IMR-90 (cell line): ENCODE measurements at regions not wholly inside any gene's neighbourhood (a gene's known extent, or its start where the extent isn't known, plus 50 kb on each side); places are given as distances from the start of the nearest gene placed in this dataset.

ENCODE experiments used
- BHLHE40 ChIP-seq: fragments of 150-350 bp; IDR thresholded peaks from 2 replicates; pipeline ENCODE4 v1.6.1; 2016; ENCODE audit warnings: mild to moderate bottlenecking, low read depth, low read length
- CEBPB ChIP-seq: IDR thresholded peaks from 2 replicates; pipeline ENCODE4 v1.6.1; 2012; ENCODE audit warnings: low read depth, low read length, improper control_type of control experiment
- CHD1 ChIP-seq: IDR thresholded peaks from 2 replicates; pipeline ENCODE4 v1.6.1; 2012; ENCODE audit warnings: low read depth, low read length, improper control_type of control experiment
- MAFK ChIP-seq: IDR thresholded peaks from 2 replicates; pipeline ENCODE4 v1.6.1; 2012; ENCODE audit warnings: low read depth, low read length, improper control_type of control experiment
- MAZ ChIP-seq: IDR thresholded peaks from 2 replicates; pipeline ENCODE4 v1.6.1; 2012; ENCODE audit warnings: low read depth, mild to moderate bottlenecking, low read length, improper control_type of control experiment, moderate library complexity, borderline replicate concordance
- POLR2A ChIP-seq: IDR thresholded peaks from 2 replicates; pipeline ENCODE4 v1.6.1; 2012; ENCODE audit warnings: mild to moderate bottlenecking, low read depth, low read length
- RAD21 ChIP-seq: IDR thresholded peaks from 2 replicates; pipeline ENCODE4 v1.6.1; 2012; ENCODE audit warnings: low read length, improper control_type of control experiment
- RCOR1 ChIP-seq: IDR thresholded peaks from 2 replicates; pipeline ENCODE4 v1.6.1; 2012; ENCODE audit warnings: mild to moderate bottlenecking, low read length, improper control_type of control experiment; ENCODE audit not compliant: insufficient replicate concordance
- RFX5 ChIP-seq: IDR thresholded peaks from 2 replicates; pipeline ENCODE4 v1.8.0; 2012; ENCODE audit warnings: low read depth, mild to moderate bottlenecking, low read length, moderate library complexity
- TF ChIP-seq, protein P1 (sequence below): conservative IDR thresholded peaks from 2 replicates; pipeline ENCODE4 v1.5.1; 2012; ENCODE audit warnings: mild to moderate bottlenecking, low read depth, low read length, improper control_type of control experiment
- TF ChIP-seq, protein P2 (sequence below): fragments of 150-350 bp; IDR thresholded peaks from 2 replicates; pipeline ENCODE4 v1.6.1; 2017; ENCODE audit warnings: mild to moderate bottlenecking, antibody characterized with exemption, low read length, low read depth

GRCh38 chr6:8200255-8200654 is 97.9 kb upstream of the EEF1E1 start:
- TF ChIP-seq POLR2A (no peak), RFX5 (no peak), CEBPB (no peak), MAFK (no peak), CHD1 (no peak), BHLHE40 (no peak), RAD21 (no peak), RCOR1 (no peak), MAZ (no peak)
- TF ChIP-seq, protein P1, sequence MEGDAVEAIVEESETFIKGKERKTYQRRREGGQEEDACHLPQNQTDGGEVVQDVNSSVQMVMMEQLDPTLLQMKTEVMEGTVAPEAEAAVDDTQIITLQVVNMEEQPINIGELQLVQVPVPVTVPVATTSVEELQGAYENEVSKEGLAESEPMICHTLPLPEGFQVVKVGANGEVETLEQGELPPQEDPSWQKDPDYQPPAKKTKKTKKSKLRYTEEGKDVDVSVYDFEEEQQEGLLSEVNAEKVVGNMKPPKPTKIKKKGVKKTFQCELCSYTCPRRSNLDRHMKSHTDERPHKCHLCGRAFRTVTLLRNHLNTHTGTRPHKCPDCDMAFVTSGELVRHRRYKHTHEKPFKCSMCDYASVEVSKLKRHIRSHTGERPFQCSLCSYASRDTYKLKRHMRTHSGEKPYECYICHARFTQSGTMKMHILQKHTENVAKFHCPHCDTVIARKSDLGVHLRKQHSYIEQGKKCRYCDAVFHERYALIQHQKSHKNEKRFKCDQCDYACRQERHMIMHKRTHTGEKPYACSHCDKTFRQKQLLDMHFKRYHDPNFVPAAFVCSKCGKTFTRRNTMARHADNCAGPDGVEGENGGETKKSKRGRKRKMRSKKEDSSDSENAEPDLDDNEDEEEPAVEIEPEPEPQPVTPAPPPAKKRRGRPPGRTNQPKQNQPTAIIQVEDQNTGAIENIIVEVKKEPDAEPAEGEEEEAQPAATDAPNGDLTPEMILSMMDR: no peak
- TF ChIP-seq, protein P2, sequence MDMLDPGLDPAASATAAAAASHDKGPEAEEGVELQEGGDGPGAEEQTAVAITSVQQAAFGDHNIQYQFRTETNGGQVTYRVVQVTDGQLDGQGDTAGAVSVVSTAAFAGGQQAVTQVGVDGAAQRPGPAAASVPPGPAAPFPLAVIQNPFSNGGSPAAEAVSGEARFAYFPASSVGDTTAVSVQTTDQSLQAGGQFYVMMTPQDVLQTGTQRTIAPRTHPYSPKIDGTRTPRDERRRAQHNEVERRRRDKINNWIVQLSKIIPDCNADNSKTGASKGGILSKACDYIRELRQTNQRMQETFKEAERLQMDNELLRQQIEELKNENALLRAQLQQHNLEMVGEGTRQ: no peak
